AG08396 (cell line): ENCODE measurements at regions not wholly inside any gene's neighbourhood (a gene's known extent, or its start where the extent isn't known, plus 50 kb on each side); places are given as distances from the start of the nearest gene placed in this dataset.
"Not testable (repeated sequence)": the region's sequence is repeated elsewhere in the genome, so short reads cannot be mapped to it uniquely, and the experiment has no call there.

ENCODE experiments used
- DNase-seq: peaks from one replicate; pipeline ENCODE4 v3.0.0; 2012; ENCODE audit warnings: low spot score, mixed read lengths

DNA sequence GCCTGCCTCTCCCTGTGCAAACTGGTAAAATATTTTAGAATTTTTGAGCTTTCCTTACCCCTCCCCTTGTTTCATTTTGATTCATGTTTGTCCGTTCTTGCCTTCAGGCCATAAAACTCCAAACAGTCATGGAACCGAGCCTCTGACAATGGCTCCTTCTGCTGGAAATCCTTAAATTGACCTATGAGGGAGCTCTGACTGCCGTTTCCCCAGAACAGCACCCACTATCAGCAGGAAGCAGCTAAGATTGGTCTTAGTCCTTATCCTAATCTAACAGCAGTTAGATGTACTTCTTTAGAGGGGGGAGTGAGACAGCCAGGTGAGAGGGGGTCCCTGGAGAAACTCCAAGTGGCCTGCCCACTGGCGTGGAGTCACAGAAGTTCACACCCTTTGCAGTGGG lies 106.7 kb downstream of the FAM174A start:
- DNase-seq = no peak

DNA sequence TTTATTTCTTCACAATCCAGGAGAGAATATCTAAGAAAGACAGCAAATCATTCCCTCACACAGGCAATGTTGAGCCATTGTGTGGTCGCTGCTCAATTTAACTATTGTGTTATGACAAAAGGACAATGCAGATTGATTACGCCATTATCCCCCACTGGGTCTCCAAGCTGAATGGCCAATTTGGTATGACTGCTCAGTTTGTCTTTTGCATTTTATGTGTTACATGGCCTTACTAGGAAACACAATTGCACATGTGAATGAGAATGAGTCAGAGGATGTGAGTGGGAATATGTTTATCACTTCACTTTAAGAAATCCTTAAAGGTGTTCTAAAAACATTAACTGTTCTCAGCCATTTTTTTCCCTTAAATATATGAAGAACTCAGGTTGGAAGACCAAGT lies 108.3 kb downstream of the FAM174A start:
- no peak for DNase-seq

DNA sequence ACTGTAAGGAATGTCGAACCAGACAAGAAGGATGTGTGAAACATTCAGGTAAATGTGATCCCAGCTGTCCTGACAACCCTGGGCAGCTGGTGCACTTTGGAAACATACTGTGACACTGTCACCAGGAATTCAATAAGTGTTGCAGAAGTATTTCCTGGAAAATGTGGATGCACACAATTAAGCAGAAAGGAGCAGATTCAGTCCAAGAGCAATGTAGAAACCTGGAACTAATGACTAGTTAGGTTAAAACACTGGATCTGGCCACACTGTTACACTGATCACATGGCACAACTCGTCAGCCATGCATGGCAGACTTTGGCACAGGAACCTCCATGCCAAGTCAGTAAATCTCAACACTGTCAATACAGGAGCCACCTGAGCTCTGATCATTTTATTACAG lies 109.0 kb downstream of the FAM174A start:
- no peak for DNase-seq

DNA sequence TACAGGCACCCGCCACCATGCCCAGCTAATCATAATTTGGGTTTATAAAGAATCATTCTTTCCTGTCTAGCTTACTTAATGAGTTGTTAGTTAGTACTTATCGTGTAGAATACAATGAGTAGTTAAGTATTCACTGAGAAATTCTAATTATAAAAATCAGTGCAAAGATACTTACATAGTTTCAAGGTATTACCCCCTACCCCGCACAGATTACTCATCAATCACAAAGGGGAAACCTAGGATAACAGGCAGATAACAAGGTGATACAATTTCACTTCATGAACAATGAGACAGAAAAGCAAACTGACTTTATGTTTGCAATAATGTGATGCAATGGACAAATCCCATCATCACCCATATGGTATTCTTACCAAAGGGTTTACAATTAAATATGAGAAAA lies 109.6 kb downstream of the FAM174A start:
- no peak for DNase-seq

DNA sequence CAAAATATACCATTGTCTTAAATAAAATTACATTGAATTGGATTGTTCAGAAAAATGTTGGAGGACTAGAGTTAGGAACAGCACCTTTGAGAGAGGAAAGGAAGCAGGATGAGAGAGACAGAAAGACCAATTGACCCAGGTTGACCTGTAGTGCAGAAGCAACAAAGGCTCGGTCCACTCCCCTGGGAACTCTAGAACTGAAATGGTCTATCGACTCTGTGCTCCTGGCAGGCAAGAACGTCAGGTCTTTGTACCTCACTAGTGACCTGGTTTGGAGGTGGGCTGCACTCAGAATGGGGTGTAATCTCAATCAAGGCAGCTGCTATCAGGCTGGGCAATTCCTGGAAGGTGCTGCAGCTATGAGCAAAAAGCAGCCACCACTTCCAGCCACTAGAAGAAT lies 110.8 kb downstream of the FAM174A start:
- DNase-seq = no peak

DNA sequence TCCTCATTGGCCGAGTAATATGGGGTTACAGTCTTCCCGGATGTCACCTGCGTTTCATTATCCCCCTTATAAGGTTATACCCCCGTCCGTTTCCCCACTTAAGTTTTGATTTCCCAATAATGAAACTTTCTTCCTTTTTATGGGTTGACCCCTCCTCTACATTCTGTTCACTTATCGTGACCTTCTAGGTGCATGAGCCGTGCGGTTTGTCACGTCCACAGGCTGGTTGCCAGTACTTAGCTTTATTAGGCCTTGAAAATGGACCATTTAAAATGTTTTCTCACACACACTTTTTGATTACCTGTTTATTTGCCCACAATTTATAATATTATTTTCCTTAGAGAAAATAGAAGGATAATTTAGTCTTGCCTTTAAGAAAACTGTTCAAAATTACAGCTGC lies 111.5 kb downstream of the FAM174A start:
- no peak for DNase-seq

DNA sequence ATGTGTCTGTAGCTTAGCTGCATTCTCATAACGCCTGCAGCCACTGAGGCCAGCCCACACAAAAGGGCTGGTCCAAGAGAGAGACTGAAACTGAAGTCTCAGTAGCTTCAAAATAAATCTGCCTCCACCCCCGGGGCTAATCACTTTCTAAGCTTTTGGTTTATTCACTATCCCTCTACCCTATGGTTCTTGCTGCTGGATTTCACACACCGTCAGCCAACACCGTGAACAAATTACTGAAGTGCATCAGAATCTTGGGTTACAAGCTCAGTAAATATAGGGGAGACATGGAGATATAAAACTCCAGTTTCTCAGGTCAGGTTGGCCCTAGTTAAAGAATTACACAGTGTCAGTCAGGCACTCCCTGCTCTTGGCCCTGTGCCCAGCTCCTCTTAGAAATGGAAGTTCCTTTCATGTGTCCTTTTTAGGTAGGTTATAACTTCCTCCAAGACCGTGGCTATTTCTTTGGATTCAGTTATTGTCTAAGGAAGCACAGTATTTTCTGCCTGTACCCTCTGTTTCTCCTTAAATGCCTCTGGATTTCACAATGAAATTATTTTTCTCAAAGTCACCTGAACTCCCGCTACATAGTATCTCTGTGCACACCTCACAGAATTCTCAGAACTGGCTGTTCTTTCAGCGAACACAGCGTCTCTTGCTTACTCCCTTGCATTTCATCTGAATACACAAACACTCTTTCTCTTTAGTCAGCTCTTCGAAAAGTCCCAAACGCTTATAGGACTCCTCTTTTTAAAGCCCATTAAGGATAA lies 112.5 kb downstream of the FAM174A start:
- no peak for DNase-seq

DNA sequence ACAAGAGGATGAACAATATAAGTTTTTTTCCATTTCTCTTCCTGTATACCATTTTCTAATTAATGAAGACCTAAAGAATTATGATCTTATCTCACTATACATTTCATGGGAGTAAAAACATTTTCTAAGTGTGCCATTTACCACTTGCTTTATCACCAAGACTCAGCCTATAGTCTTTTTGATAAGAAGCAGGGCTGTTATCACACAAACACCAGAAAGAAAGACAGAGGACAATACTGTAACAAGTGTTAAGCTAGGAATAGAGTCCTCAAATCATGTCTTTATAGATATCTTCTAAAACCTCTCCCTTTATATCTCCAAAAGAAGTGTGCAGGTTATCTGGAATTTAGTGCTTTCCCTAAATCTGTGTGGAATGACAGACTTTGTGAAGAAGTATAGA lies 119.7 kb downstream of the FAM174A start:
- no peak for DNase-seq

DNA sequence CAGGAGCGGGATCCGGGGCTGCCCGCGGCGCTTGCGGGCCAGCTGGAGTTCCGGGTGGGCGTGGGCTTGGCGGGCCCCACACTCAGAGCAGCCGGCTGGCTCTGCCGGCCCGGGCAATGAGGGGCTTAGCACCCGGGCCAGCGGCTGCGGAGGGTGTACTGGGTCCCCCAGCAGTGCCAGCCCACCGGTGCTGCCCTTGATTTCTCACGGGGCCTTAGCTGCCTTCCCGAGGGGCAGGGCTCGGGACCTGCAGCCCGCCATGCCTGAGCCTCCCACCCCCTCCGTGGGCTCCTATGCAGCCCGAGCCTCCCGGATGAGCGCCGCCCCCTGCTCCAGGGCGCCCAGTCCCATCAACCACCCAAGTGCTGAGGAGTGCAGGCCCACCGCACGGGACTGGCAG lies 121.6 kb downstream of the FAM174A start:
- DNase-seq = not testable (repeated sequence)

DNA sequence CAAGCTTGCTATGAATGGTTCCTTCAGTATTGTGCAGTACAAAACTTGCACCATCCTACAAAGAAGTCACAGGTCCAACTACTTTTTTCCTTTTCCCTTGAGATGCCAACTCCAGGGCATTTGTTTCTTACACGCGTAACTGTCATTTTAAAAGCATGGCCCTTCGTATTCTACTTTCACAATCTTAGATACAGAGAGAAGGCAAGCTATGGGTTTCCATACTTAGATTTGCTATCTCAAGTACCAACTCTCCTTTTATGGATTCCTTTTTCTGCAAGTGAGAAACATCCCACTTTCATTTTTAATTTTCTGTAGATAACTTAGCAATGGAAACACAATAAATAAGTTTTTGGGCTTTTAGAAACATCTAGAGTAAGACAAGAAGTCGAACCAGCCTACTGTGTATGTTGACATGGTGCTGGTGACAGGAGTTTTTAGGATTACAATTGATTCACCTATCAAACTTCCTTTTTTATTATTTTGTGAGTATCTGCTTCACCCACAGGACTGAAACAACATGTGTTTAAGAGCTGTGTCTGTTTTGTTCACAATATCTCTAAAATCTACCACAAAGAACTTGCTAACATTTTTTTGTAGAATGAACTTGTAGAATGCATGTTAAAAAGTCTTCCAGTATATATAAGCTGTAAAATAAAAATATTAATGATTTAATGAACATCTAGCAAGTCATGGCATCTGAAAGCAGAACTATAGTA lies 124.1 kb downstream of the FAM174A start:
- no peak for DNase-seq

DNA sequence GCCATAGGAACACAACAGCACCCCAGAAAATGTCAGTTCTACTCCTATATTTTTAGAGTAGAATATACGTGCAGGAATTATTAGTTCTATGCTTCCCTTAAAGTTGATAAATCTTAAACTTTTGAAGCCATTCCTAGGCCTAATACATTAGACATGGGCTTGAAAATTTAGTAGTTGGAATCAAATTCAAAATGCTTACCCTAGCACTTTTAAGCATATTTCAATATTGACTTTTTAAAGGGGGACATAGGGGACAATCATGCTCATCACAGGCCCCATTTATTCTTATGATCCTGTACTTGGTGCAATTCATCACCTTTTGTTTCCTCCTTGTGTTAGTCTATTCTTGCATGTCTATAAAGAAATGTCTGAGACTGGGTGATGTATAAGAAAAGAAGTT lies 129.0 kb downstream of the FAM174A start:
- DNase-seq = no peak

DNA sequence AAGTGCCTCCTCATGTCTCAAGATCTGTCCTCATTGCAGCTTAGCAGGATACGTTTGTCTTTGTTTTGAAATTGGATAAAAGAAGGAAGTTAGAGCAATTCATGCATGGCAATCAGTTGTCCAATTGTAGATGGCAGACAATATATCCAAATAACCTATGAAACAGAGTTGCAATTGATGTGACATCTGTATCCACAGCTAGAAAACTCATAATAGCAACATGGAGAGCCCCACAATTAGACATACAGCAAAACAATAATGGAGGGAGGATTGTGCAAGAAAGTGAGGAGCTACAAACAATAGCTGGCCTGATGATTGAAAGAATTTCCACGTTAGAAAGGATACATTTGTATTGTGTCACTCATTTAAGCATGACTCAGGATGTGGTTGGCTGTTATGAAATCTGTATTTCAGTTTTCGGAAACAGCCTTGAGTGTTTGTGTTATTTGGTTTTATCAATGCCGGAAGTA lies 132.0 kb downstream of the FAM174A start:
- peak; percentile 14 for DNase-seq

DNA sequence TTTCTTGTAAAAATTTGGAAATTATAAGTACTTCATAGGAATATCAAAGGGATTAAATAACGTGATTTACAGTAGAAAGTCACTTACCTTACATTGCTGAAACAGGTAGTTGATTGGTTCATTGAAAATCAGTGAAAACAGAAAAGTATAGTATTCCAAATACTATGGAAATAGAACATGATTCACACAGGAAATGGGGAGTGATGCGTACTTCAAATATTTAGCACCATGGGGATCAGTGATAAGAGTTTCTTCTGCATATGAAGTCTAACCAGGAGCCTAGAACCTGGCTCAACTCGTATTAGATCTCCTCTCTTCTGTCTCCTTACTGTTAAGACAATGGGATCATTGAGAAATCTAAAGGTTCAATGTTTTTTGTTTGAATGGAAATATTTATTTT lies 133.3 kb downstream of the FAM174A start:
- no peak for DNase-seq

DNA sequence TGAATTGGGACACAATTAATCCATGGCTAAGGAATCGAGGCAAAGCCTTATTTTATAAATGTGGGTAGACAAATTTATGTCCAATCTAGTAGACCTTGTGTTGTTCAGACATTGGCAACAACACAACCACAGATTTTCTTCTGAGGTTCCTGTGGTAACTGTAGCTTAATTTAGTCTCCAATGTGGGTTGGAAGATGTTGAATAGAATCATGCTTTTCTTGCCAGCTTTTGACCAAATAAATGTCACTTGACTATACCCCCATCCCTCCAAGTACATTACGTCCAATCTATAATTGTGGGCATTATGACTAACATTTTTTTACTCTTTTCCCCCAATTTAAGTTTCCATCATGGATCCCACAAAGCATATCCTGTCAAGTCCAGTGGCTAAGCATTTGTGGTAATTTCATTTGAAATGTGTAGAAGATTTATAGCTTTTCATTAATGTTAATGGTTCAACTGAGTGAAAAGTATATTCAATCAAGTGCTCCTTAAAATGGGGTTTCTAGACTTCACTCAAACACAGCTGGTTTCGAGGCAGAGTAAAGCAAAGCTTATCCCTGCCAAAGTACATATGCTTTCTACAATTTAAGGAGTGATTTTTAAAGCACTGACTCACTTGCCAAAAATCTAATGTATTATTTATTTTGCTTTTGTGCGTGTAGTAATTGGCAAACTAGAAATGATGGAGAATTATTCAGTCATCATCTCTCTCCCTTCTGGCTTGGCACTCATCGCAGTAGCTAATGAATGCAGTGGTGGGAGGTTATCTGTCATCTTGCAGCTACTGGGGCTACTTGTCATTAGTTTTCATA lies 141.8 kb downstream of the FAM174A start:
- no peak for DNase-seq

DNA sequence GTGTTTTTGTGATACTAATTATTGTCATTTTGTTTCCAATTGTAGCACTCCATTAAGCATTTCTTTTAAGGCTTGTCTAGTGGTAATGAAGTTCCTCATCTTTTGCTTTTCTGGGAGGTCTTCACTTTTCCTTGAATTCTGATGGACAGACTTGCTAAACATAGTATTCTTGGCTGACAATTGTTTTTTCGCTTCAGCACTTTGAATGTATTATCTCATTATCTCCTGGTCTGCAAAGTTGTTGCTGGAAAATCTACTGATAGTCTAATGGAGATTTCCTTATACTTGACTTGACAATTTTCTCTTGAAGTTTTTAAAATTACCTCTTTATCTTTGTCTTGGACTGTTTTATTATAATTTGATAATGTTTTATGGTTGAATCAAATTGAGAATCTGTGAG lies 147.5 kb downstream of the FAM174A start:
- DNase-seq = no peak

DNA sequence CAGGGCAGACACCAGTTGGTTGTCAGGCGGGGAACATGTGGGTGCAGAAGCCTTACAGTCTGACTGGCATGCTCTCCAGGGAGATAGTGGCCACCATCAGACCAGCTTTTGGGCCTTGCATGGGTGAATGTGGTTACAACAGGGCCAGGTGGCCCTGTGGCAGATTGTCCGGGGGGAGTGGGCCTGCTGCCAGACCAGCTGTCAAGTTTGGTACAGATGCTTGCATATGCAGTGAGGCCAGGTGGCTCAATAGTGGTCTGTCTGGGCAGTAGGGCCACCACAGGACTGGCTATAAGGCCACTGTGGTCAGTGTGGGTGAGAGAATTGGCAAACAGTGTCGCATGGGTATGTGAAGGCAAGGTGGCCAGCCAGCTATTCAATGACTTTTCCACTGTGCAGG lies 148.7 kb downstream of the FAM174A start:
- DNase-seq = no peak

DNA sequence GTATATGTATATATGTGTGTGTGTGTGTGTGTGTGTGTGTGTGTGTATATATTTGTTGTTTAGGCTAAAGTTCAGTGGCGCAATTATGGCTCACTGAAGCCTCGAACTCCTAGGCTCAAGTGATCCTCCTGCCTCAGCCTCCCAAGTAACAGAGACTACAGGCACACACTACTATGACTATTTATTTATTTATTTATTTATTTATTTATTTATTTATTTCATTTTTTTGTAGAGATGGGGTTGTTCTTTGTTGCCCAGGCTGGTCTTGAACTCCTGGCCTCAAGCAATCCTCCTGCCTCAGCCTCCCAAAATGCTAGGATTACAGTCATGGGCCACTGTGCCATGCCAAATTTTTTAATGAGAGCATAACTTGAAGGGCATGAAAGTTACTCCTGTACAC lies 149.9 kb downstream of the FAM174A start:
- not testable (repeated sequence) for DNase-seq

DNA sequence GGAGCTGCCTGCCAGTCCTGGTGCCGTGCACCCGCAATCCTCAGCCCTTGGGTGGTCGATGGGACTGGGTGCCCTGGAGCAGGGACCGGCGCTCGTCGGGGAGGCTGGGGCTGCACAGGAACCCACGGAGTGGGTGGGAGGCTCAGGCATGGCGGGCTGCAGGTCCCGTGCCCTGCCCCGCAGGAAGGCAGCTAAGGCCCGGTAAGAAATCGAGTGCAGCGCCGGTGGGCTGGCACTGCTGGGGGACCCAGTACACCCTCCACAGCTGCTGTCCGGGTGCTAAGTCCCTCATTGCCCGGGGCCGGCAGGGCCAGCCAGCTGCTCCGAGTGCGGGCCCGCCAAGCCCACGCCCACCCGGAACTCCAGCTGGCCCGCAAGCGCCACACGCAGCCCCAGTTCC lies 153.7 kb downstream of the FAM174A start:
- not testable (repeated sequence) for DNase-seq

DNA sequence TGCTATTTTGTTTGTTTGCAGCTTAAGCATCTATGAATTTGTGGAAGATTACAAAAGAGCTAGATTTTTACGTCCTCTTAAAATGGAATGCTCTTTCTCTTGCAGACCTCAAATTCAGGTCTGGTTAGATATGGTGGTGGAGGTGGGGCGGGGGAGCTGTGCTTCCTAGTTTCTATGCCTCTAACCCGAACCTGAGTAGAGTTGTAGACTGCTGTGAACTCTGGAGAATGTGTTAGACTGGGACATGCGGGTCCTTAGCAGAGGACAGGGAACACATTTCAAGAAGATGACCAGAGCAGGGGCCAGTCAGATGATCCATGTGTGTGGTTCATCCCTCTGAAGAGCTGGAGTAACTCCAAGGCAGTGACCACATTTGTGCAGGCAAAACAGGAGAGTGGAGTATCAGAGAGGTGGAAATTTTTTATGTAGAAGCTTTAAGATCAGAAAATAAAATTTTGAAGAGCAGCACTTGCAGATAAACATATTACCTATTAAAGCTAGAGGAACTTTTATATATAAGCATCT lies 154.9 kb downstream of the FAM174A start:
- no peak for DNase-seq

DNA sequence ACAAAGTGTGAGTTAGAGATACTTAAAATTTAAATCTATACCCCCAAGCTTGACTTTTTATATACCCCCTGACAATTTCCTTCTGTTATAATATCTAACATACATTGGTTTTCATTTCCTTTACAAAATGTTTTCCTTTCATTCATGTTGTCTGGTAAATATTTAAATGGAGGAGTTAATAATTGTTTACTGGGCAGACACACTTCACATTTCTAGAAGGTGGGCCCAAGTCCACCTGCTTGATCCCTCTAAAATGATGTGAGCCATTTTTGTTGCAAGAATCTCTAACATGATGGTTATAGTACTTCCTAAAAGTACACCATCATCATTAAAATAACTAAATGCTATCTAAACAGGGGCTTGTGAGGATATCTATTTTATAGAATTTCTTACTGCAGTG lies 155.9 kb downstream of the FAM174A start:
- no peak for DNase-seq

DNA sequence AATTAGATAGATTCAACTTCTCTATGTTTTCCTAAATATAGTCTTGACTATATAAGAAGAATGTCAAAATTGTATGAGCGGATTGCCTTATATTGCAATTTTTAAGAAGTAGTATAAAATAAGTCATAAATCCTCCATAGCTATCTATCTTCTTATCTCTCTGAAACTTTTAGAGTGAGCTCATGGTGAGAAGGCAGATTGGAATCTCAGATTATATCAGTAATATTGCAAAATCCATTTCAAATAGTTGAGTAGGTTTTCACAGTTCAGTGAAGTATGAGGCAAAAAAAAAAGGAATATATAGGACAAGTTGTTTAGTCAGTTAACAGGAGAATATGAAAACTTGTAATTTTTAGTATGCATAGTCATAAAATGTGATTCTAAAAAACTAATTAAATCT lies 156.4 kb downstream of the FAM174A start:
- no peak for DNase-seq

DNA sequence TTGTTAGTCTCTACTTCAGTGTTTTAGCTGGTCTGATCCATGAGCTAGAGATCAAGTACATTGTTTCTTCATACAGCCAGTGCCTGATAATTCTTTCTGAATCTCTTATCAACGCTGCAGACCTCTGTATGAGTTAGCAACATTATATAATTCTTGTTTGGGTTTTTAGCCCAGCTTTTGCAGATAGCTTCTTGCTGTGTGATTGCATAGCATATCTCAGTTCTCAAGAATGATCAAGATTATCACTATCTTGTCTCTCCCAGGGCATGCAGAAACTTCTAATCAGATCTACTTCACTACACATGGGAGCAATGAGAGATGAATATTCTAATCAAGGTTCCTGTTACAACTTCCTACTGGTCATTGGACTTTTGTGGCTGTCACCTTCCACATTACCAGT lies 158.3 kb downstream of the FAM174A start:
- no peak for DNase-seq

DNA sequence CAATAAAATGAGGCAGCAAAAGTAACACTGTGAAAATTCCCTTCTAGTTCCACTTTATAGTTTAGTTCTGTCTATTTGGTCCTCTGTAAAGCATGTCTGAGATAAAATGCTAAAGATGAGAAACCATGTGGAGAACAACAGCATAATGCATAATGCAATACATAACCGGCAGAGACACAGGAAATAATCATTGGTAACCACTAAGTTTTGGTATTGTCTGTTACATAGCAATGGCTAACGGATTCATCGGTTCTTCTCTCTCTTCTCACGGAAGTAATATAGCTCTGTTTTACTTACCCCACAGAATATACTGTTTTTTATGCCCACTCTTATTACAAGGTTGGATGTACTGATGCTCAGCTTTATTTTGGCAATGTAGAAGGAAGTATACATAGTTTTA lies 158.9 kb downstream of the FAM174A start:
- DNase-seq = no peak
